Upper lobe of right lung (tissue), 1 donor: ENCODE measurements at regions not wholly inside any gene's neighbourhood (a gene's known extent, or its start where the extent isn't known, plus 50 kb on each side); places are given as distances from the start of the nearest gene placed in this dataset.
"Not testable (repeated sequence)": the region's sequence is repeated elsewhere in the genome, so short reads cannot be mapped to it uniquely, and the experiment has no call there.

Source experiments
- ATAC-seq: fragments of 200-7000 bp; cut with Tn5 transposase; one replicate; pipeline ENCODE4 v1.9.1; 2020; ENCODE audit warnings: mild to moderate bottlenecking, moderate library complexity
- DNase-seq: peaks from one replicate; pipeline ENCODE4 v3.0.0-alpha.2; 2020
- H3K27ac ChIP-seq: fragments of 200-600 bp; one replicate; pipeline ENCODE4 v1.8.0; 2022
- H3K27me3 ChIP-seq: fragments of 200-600 bp; one replicate; pipeline ENCODE4 v1.8.0; 2022; ENCODE audit warnings: mild to moderate bottlenecking
- H3K36me3 ChIP-seq: fragments of 200-600 bp; one replicate; pipeline ENCODE4 v1.8.0; 2022
- H3K4me1 ChIP-seq: fragments of 200-600 bp; one replicate; pipeline ENCODE4 v1.8.0; 2022
- H3K4me3 ChIP-seq: fragments of 200-600 bp; one replicate; pipeline ENCODE4 v1.8.0; 2022; ENCODE audit warnings: mild to moderate bottlenecking
- H3K9me3 ChIP-seq: fragments of 200-600 bp; one replicate; pipeline ENCODE4 v1.8.0; 2022
- intact Hi-C: fragments of 100-400 bp; cut with DNase I; formaldehyde crosslinking; loops from one replicate; pipeline ENCODE4 v1.11.0; 2022
- TF ChIP-seq, protein P1 (sequence below): fragments of 200-600 bp; IDR thresholded peaks from one replicate; pipeline ENCODE4 v1.8.0; 2022; ENCODE audit warnings: antibody characterized with exemption
- donor health status: DM: no; HTN: yes; CAD: no; lungs with severe emphysema.

DNA sequence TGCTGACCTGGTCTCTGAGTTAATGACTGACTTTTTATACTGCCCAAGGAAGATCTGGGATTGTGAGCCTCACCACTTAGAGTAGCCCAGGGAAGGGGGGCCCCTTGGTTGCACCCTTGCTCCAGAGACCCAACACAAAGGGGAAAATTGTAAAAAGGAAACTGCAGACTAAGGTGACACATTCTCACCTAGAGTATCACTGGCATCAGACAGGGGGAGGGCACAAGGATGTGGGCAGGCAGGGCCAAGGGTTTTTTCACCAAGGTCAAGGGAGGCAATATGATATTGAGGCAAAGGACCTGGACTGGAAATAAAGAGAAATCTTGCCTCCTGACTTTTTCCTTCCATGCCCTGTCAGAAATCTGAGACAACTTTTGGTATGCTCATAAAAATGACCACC, 386.2 kb upstream of the FGF16 start:
- TF ChIP-seq, protein P1, sequence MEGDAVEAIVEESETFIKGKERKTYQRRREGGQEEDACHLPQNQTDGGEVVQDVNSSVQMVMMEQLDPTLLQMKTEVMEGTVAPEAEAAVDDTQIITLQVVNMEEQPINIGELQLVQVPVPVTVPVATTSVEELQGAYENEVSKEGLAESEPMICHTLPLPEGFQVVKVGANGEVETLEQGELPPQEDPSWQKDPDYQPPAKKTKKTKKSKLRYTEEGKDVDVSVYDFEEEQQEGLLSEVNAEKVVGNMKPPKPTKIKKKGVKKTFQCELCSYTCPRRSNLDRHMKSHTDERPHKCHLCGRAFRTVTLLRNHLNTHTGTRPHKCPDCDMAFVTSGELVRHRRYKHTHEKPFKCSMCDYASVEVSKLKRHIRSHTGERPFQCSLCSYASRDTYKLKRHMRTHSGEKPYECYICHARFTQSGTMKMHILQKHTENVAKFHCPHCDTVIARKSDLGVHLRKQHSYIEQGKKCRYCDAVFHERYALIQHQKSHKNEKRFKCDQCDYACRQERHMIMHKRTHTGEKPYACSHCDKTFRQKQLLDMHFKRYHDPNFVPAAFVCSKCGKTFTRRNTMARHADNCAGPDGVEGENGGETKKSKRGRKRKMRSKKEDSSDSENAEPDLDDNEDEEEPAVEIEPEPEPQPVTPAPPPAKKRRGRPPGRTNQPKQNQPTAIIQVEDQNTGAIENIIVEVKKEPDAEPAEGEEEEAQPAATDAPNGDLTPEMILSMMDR = no peak
- H3K27ac ChIP-seq = no peak overlapping the region
- H3K27me3 ChIP-seq = no peaks in the 10 kb centered on the region
- H3K9me3 ChIP-seq = no peaks in the 10 kb centered on the region
- DNase-seq (no peak), ATAC-seq (no peak)
- H3K36me3 ChIP-seq = no peaks in the 10 kb centered on the region
- intact Hi-C loops = no loop called here
- H3K4me1 ChIP-seq = no peaks in the 10 kb centered on the region
- H3K4me3 ChIP-seq = no peak overlapping the region

DNA sequence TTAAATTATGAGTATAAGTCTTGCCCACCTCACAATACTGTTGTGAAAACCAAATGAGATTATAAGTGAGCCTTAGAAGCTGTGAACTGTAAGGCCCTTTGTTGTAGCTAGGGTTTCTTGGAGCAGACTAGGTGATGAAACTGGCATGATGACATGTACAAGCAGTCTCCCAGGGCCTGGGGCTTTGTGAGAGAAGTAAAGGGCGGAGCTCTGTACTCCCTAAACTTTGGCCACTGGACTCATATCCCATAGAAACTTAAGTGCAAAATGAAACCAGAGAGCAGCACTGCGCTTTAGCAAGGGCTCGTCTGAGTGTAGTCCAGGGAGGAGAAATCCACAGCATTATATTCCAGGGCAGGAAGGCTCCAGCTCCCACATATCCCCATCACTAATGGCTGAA, 385.6 kb upstream of the FGF16 start:
- no peaks in the 10 kb centered on the region for H3K4me1 ChIP-seq
- DNase-seq (no peak), ATAC-seq (no peak)
- no peak overlapping the region for H3K4me3 ChIP-seq
- H3K27ac ChIP-seq = no peak overlapping the region
- no peaks in the 10 kb centered on the region for H3K9me3 ChIP-seq
- H3K36me3 ChIP-seq = no peaks in the 10 kb centered on the region
- TF ChIP-seq, protein P1 = no peak
- no peaks in the 10 kb centered on the region for H3K27me3 ChIP-seq
- intact Hi-C loops = no loop called here

DNA sequence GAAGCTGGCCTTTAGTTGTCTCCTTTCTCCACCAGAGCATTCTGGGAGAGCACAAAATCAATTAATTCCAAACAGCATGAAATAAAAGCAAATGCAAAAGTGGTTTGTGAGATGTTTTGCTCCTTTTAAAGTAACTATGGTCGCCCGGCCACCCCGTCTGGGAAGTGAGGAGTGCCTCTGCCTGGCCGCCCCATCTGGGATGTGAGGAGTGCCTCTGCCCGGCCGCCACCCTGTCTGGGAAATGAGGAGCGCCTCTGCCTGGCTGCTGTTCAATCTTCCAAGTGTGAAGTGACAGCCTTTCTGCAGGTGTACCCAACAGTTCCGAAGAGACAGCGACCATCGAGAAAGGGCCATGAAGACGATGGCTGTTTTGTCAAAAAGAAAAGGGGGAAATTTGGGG, 381.3 kb upstream of the FGF16 start:
- DNase-seq (no peak), ATAC-seq (no peak)
- H3K9me3 ChIP-seq = no peaks in the 10 kb centered on the region
- no peaks in the 10 kb centered on the region for H3K36me3 ChIP-seq
- no peak overlapping the region for H3K4me3 ChIP-seq
- H3K27ac ChIP-seq = no peak overlapping the region
- intact Hi-C loops = no loop called here
- TF ChIP-seq, protein P1 = no peak
- no peaks in the 10 kb centered on the region for H3K4me1 ChIP-seq
- no peaks in the 10 kb centered on the region for H3K27me3 ChIP-seq

DNA sequence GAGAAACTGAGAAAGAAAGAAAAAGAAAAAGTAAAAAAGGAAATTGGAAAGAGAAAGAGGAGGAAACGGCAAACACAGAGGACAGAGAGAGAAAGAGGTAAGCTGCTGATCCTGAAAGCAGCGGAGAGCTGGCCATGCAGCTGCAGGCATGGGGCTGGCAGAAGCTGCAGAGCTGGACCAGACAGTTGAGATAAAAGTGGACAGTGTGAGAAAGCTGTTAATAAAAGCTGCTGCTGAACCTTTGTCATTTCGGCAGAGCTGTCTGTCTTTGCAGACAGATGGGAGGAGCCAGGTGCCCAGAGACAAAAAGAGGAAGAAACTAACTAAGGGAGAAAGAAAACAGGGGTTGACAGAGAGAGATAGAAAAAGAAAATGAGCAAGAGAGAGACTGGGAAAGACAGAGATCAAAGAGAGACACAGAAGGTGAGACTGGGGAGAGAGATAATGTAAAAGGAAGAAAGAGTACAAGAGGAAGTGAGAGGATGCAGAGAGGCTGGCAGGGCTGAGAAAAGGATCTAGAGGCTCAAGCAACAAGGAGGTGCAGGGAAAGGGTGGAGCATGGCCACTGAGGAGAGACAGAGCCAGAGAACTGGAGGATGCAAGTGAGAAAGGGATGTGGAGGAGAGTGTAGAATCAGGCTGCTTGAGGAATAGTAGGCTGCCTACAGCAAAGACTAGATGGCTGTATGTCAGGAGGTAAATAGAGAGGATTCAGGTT, 376.8 kb upstream of the FGF16 start:
- TF ChIP-seq, protein P1 = no peak
- no peaks in the 10 kb centered on the region for H3K36me3 ChIP-seq
- intact Hi-C loops = no loop called here
- H3K27ac ChIP-seq = no peak overlapping the region
- DNase-seq (no peak), ATAC-seq (no peak)
- H3K27me3 ChIP-seq = no peaks in the 10 kb centered on the region
- H3K4me1 ChIP-seq = no peaks in the 10 kb centered on the region
- H3K4me3 ChIP-seq = no peak overlapping the region
- no peaks in the 10 kb centered on the region for H3K9me3 ChIP-seq

DNA sequence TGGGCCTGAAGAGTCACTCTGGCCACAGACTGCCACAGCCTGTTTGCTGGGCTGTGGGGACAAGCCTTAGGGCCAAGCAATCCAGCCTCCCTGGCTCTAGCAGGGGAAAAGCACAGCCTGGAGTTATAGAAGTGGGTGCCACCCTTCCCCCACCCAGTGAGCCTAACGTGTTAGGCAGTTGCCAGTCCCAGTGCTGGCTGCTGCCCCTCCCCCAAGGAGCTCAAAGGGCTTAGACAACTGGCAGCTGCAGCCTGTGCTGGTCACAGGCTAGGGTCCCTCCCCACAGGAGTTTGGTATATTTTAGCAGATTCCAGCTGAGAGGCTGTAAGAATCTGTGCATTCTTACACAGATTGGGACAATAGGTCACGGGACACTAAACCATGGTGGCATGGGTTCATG, 370.3 kb upstream of the FGF16 start:
- no peaks in the 10 kb centered on the region for H3K27me3 ChIP-seq
- no peaks in the 10 kb centered on the region for H3K9me3 ChIP-seq
- ATAC-seq (no peak), DNase-seq (no peak)
- no peak overlapping the region for H3K4me3 ChIP-seq
- intact Hi-C loops = no loop called here
- no peaks in the 10 kb centered on the region for H3K36me3 ChIP-seq
- no peaks in the 10 kb centered on the region for H3K4me1 ChIP-seq
- TF ChIP-seq, protein P1 = no peak
- H3K27ac ChIP-seq = no peak overlapping the region

DNA sequence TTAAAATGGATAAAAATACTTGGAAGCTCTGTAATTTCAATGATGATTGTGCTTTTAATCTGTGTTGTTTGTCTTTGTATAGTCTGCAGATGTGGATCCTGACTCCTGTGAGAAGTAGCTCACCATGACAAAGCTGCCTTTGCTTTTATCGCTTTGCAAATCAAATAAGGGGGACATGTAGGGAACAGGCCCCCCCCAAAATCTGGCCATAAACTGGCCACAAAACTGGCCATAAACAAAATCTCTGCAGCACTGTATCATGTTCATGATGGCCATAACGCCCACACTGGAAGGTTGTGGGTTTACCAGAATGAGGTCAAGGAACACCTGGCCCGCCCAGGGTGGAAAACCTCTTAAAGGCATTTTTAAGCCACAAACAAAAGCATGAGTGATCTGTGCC, 366.0 kb upstream of the FGF16 start:
- H3K27me3 ChIP-seq, H3K4me1 ChIP-seq, intact Hi-C loops, H3K4me3 ChIP-seq, DNase-seq, H3K36me3 ChIP-seq, ATAC-seq, H3K27ac ChIP-seq, H3K9me3 ChIP-seq: not testable (repeated sequence)
